Superior temporal gyrus (tissue), 1 donor: ENCODE measurements at regions not wholly inside any gene's neighbourhood (a gene's known extent, or its start where the extent isn't known, plus 50 kb on each side); places are given as distances from the start of the nearest gene placed in this dataset.
"Not testable (repeated sequence)": the region's sequence is repeated elsewhere in the genome, so short reads cannot be mapped to it uniquely, and the experiment has no call there.

Source experiments
- DNase-seq: peaks from one replicate; pipeline ENCODE4 v3.0.0-alpha.2; 2016; ENCODE audit errors: extremely low spot score

DNA sequence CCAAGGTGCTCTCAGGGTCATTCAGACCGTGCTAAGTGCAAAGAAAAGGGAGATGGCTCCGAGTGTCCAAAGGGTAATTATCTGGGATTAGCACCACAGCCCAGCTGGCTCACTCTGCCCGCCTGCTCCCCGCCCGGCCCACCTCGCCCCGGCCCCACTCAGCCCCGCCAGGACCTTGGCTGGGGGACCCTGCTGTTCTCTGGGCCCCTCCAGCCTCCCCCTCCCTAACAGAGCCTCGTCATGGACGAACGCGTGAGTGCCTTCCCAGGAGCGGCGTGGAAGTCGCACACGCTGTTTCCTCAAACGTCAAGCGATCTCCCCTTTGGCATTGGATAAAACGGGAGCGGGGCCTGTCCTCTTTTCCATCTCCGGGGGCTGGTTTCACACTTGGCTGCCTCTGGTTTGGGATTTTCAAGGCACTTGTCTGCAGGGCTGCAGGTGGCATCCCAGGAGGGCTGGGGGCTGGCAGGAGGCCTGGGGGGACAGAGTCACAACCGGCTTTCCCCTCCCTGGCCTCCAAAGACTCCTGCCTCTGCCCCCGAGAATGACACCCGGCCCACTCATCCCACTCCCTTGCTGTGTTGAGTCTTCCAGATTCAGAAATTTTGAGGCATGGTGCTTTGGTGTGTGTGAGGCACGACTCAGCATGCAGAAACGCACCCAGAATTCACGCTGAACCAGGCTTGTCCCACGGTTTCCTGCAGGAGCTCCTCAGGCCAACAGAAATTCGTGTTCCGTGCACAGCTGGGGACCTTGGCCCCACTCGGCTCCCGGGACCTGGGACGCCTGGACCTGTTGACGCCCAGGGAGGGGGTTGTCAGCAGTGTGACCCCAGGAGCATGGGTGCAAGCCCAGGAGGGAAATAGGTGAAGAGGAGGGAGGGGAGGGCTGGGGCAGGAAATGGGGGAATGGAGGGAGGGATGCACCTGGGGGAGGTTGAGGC lies 110.0 kb downstream of the PDGFA start:
- no peak for DNase-seq

GRCh38 chr7:410395-410910 lies 109.2 kb downstream of the PDGFA start:
- no peak for DNase-seq

DNA sequence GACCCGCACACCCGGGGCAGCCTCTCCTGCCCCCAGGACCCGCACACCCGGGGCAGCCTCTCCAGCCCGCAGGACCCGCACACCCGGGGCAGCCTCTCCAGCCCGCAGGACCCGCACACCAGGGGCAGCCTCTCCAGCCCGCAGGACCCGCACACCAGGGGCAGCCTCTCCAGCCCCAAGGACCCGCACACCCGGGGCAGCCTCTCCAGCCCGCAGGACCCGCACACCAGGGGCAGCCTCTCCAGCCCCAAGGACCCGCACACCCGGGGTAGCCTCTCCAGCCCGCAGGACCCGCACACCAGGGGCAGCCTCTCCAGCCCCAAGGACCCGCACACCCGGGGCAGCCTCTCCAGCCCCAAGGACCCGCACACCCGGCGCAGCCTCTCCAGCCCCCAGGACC lies 108.5 kb downstream of the PDGFA start:
- DNase-seq: not testable (repeated sequence)

- no peak for DNase-seq
These were observed 107.9 kb downstream of the PDGFA start for GRCh38 chr7:411677-412312.

DNA sequence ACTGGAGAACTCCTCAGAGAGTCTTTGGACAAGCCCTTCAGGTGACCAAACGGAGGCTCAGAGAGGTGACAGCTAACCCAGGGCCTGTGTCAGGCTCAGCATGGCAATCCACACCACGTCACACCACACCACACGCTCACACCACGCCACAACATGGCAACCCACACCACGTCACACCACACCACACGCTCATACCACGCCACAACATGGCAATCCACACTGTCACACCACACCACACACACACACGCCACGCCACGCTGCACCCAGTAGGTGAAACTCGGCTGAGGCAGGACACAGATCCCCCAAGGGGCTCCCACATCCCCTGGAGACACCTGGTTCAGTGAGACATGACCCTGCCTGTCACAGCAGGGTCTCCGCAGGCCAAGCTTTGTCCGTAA lies 107.3 kb downstream of the PDGFA start:
- no peak for DNase-seq

DNA sequence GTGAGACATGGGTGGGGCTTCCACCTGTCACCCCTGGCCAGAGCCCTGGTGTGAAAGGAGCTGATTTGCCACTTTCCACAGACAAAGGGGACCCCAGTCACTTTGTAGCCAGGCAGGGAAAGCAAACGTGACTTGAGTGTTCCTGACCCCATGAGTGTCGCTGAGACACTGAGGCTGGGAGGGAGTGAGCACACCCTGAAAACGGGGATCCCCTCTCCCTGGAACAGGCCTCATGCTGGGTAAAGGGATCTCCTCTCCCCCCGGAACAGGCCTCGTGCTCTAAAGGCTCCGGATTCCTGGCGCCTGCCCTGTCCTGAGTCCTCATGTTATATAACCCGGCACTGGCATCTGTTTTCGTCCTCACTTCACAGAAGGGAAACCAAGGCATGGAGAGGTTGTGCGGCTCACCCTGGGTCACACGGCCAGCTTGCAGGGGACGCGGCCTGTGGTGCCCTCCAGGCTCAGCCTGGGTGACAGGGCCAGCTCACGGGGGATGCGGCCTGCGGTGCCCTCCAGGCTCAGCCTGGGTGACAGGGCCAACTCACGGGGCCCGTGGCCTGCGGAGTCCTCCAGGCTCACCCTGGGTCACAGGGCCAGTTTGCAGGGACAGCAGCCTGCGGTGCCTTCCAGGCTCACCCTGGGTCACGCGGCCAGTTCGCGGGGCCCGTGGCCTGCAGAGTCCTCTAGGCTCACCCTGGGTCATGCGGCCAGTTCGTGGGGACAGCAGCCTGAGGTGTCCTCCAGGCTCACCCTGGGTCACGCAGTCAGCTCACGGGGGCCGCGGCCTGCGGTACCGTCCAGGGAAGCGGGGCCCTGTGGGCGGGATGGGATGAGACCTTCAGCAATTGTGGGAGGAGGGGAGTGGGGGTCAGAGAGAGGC lies 104.7 kb downstream of the PDGFA start:
- DNase-seq: no peak

DNA sequence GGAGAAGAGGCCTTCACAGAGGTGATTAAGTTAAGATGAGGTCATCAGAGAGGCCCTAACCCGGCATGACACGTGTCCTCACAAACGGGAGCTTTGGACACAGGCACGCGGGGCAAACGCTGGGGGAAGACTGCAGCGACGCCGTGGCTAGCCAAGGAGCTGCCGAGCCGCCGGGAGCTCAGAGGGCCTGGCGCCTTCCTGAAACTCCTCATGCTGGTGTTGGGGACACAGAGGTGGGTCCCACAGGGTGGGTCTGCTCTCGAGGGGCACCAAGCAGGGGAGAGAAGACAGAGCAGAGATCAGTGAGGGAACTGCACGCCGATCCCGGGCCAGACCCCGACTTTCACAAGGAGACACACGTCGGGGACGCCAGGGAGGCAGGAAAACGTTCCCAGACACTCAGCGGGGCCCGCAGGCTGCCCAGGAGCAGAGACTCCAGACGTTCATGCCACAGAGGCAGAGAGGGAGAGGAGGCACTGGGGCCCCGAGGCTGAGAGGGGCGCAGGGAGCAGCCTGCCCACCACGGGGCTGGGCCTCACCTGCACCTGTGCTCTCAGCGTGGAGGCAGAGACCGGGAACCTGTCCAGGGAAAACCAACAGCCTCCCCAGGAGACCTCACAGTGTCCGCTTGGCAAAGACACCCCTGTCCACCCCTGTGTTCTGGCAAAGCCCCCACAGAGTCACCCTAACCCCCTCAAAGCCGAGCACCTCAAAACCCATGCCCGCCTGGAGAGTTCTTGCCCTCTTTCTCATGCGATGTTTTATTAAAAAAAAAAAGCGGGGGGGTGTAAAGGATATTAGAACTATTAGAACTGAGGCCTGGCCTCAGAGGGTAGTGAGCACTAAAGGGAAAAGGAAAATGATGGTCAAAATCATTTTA lies 103.8 kb downstream of the PDGFA start:
- no peak for DNase-seq

DNA sequence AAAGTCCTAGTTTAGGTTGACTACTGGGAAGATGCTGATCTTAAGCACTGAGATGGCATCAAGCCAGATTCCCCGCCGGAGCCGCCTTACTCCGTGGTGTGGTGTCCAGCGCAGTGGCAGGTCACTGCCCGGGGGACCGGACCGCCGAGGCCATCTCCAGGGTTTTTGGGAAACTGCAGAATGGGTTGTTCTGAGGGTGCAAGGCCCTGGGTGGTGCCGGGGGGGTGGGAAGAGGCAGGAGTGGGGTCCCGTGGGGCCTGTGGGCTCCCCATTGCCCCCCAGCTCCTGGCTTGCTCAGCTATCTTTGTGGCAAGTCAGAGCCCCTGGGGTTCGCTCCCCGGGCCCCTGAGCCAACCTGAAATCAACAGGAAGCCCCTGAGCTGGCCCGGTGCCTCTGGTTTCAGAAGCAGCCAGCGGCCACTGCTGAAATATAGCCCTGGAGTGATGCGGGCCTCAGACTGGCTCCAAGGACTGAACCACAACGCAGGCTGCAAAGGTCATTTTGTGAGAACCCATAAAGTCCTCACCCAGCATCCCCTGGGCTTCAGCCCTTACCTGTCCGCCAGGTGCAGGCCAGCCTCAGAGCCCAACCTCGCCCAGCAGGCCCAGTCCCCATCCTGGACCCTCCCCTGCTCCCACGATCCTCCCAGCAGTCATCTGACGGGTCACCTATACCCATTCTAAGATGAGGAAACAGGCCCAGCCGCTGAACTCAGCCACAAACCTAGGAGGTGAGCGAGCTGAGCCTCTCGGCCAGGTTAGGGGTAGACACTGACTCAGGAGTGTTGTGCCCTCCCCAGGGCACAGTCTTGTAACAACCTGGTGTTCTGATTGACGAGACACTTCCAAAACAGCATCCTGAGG lies 102.7 kb downstream of the PDGFA start:
- DNase-seq: no peak

DNA sequence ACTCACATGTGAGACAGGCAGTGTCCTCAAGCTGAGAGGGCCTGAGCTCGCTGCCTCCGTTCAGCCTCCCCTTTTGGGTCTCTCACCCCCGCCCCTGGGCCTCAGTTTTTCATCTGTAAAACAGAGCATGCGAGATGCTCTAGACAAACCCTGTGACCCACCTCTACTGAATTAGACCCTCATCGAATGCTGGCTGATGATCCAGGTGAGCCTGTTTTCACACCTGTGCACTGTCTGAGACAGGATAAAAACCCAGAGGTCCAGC lies 102.1 kb downstream of the PDGFA start:
- no peak for DNase-seq

GRCh38 chr7:417973-418601 lies 101.6 kb downstream of the PDGFA start:
- no peak for DNase-seq

DNA sequence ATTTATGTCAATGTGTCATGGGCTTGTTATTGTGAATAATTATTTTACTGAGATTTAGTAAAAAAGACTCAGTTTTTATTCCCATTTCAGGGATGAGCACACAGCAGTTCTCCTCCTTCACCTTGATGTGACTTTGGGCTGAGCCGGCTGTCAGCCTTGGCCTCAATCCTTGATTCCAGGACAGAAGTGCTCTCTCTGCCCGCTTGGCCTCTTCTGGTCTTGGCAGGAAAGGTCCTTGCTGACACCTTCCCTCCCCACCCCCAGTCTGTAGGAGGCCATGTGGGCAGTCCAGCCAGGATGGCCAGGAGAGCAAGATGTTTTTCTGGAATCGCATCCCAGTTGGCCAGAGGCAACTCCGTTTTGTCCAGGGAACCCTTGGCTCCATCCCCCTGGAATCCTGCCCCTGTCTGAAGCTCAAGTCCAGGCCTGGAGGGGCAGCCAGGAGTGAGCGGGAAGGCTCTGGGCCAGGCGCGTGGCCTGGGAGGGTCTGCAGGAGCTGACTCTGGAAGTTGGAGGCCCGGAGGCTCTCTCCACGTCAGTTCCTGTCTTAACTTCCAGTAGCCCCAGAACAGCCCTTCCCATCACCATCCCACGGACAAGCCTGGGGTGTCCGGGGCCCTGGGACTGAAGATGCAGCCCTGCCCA lies 100.9 kb downstream of the PDGFA start:
- no peak for DNase-seq

GRCh38 chr7:420142-421093 lies 99.2 kb downstream of the PDGFA start:
- no peak for DNase-seq

DNA sequence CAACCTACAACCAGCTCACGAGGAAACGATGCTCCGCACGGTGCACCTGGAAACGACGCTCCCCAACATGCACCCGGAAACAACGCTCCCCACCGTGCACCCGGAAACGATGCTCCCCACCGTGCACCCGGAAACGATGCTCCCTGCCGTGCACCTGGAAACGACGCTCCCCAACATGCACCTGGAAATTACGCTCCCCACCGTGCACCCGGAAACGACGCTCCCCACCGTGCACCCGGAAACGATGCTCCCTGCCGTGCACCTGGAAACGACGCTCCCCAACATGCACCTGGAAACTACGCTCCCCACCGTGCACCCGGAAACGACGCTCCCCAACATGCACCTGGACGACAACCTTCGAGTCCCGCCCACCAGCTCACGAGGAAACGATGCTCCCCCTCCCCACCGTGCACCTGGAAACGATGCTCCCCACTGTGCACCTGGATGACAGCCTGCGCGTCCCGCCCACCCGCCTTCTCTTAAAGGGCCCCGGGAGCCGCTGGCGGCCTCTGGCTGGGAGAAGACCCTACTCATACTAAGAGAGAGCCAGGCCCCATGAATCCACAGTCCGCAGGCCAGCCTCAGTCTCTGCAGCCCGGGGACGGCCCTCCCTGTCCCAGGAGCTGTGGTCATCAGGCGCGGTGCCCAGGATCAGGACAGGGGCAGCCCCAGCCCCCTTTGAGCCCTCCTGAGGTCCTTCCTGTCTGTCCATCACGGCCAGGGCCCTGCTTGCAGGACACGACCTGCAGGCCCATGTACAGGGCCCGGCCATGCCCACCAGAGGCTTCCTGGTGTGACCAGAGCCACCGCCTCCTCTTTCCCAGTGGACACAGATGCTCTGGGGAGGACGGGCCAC lies 98.3 kb downstream of the PDGFA start:
- no peak for DNase-seq

- DNase-seq: no peak
These were observed 97.3 kb downstream of the PDGFA start for GRCh38 chr7:422191-422885.

DNA sequence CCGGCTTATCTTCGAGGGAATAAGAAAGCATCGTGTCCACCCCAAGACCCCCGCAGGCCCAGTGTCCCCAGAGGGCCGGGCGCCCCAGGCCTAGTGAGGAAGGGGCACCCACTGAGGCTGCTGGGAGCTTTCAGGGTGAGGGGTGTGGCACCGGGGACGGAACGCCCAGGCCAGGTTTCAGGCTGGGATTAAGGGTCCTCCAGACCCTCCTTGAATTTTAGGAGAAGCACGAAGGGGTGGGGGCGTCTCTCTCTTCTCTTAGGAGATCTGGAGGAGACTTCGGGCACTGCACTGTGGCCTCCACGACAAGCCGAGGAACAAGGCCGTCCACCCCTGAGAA lies 96.8 kb downstream of the PDGFA start:
- DNase-seq: no peak
